ENCODE measurements at regions not wholly inside any gene's neighbourhood (a gene's known extent, or its start where the extent isn't known, plus 50 kb on each side); places are given as distances from the start of the nearest gene placed in this dataset.
"Not testable (repeated sequence)": the region's sequence is repeated elsewhere in the genome, so short reads cannot be mapped to it uniquely, and the experiment has no call there.

GRCh38 chr3:22765679-22766078, 437.4 kb upstream of the UBE2E2 start:
- DNase-seq (ENCODE audit: low spot score), result no peak

GRCh38 chr3:22777834-22778233, 425.3 kb upstream of the UBE2E2 start:
- no peak for DNase-seq (ENCODE audit: low spot score)

- DNase-seq (ENCODE audit: low spot score), result no peak
These were observed 423.4 kb upstream of the UBE2E2 start for GRCh38 chr3:22779737-22780136.

GRCh38 chr3:22792533-22792932, 410.6 kb upstream of the UBE2E2 start:
- DNase-seq (ENCODE audit: low spot score), result no peak

GRCh38 chr3:22795917-22796316, 407.2 kb upstream of the UBE2E2 start:
- no peak for DNase-seq (ENCODE audit: low spot score)

- no peak for DNase-seq (ENCODE audit: low spot score)
These were observed 404.7 kb upstream of the UBE2E2 start for GRCh38 chr3:22798461-22798860.

GRCh38 chr3:22819209-22819608, 383.9 kb upstream of the UBE2E2 start:
- DNase-seq (ENCODE audit: low spot score), result no peak

- no peak for DNase-seq (ENCODE audit: low spot score)
These were observed 368.1 kb upstream of the UBE2E2 start for GRCh38 chr3:22835041-22835440.

- DNase-seq (ENCODE audit: low spot score), result no peak
These were observed 367.0 kb upstream of the UBE2E2 start for GRCh38 chr3:22836131-22836530.

GRCh38 chr3:22843854-22844253, 359.3 kb upstream of the UBE2E2 start:
- DNase-seq (ENCODE audit: low spot score), result no peak

GRCh38 chr3:22846566-22846965, 356.6 kb upstream of the UBE2E2 start:
- no peak for DNase-seq (ENCODE audit: low spot score)

- not testable (repeated sequence) for DNase-seq (ENCODE audit: low spot score)
These were observed 353.5 kb upstream of the UBE2E2 start for GRCh38 chr3:22849583-22849982.

- no peak for DNase-seq (ENCODE audit: low spot score)
These were observed 346.3 kb upstream of the UBE2E2 start for GRCh38 chr3:22856811-22857210.

- no peak for DNase-seq (ENCODE audit: low spot score)
These were observed 344.6 kb upstream of the UBE2E2 start for GRCh38 chr3:22858486-22858885.

- no peak for DNase-seq (ENCODE audit: low spot score)
These were observed 343.5 kb upstream of the UBE2E2 start for GRCh38 chr3:22859618-22860017.

- DNase-seq (ENCODE audit: low spot score), result no peak
These were observed 341.7 kb upstream of the UBE2E2 start for GRCh38 chr3:22861426-22861825.

- DNase-seq (ENCODE audit: low spot score), result no peak
These were observed 341.0 kb upstream of the UBE2E2 start for GRCh38 chr3:22862111-22862510.

GRCh38 chr3:22882834-22883233, 320.3 kb upstream of the UBE2E2 start:
- not testable (repeated sequence) for DNase-seq (ENCODE audit: low spot score)

- DNase-seq (ENCODE audit: low spot score), result no peak
These were observed 318.1 kb upstream of the UBE2E2 start for GRCh38 chr3:22885039-22885438.

GRCh38 chr3:22885574-22886341, 317.4 kb upstream of the UBE2E2 start:
- no peak for DNase-seq (ENCODE audit: low spot score)

GRCh38 chr3:22886439-22887068, 316.6 kb upstream of the UBE2E2 start:
- no peak for DNase-seq (ENCODE audit: low spot score)

GRCh38 chr3:22887664-22888291, 315.3 kb upstream of the UBE2E2 start:
- peak; percentile 19 for DNase-seq (ENCODE audit: low spot score)

- DNase-seq (ENCODE audit: low spot score), result peak; percentile 11
These were observed 310.0 kb upstream of the UBE2E2 start for GRCh38 chr3:22893101-22893500.
